GM23248 (cell line): ENCODE measurements at regions not wholly inside any gene's neighbourhood (a gene's known extent, or its start where the extent isn't known, plus 50 kb on each side); places are given as distances from the start of the nearest gene placed in this dataset.

ENCODE experiments used
- EZH2 ChIP-seq: fragments of 200-600 bp; sonication (generic); IDR thresholded peaks from 2 replicates; pipeline ENCODE4 v1.6.1; 2018; ENCODE audit warnings: antibody characterized with exemption, mild to moderate bottlenecking; ENCODE audit not compliant: insufficient read depth, poor library complexity, severe bottlenecking
- EZH2phosphoT487 ChIP-seq: fragments of 200-600 bp; sonication (generic); IDR thresholded peaks from 2 replicates; pipeline ENCODE4 v1.6.1; 2018; ENCODE audit warnings: antibody characterized with exemption, moderate library complexity, mild to moderate bottlenecking, low read depth; ENCODE audit not compliant: insufficient read depth

DNA sequence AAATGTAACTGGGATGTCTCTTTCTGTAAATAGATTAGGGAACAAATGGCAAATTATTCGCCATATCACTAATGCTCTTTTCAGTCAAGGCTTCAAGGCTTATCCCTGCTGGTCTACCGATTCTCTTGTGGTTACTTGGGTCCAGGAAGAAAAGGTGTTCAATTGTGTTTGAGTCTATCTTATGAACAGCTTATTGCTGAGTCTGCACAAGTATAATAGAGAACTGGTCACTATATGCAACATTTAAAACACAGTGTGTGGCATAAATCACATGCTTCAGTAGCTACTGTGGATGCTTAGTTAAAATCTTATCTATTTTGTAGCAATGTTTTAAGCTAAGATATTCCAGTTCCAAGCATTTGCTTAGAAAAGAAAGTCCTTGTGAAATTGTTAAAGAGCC, 274.2 kb upstream of the FAM174A start:
- TF ChIP-seq EZH2 (no peak), EZH2phosphoT487 (no peak)
